Left lung (tissue), 4 donors: ENCODE measurements at regions not wholly inside any gene's neighbourhood (a gene's known extent, or its start where the extent isn't known, plus 50 kb on each side); places are given as distances from the start of the nearest gene placed in this dataset.

ENCODE experiments used
- ATAC-seq: fragments of 200-7000 bp; cut with Tn5 transposase; one replicate; pipeline ENCODE4 v1.9.1; 2020; ENCODE audit warnings: moderate library complexity
- DNase-seq, 4 donors: peaks; one replicate each; pipeline ENCODE4 v3.0.0-alpha.2; 2013 to 2020
- H3K27ac ChIP-seq, 2 donors: fragments of 200-600 bp; sonication (generic) in 1 of 2; one replicate each; pipeline versions ENCODE4 v1.5.0 to v1.8.0; 2020 to 2021
- H3K27me3 ChIP-seq, 2 donors: fragments of 200-600 bp; sonication (generic) in 1 of 2; one replicate each; pipeline versions ENCODE4 v1.5.0 to v1.8.0; 2020 to 2021
- H3K36me3 ChIP-seq, 2 donors: fragments of 200-600 bp; sonication (generic) in 1 of 2; one replicate each; pipeline versions ENCODE4 v1.5.0 to v1.8.0; 2020 to 2021
- H3K4me1 ChIP-seq, 2 donors: fragments of 200-600 bp; one replicate each; pipeline ENCODE4 v1.8.0; 2021
- H3K4me3 ChIP-seq, 2 donors: fragments of 200-600 bp; sonication (generic) in 1 of 2; one replicate each; pipeline versions ENCODE4 v1.5.0 to v1.8.0; 2020 to 2021; ENCODE audit warnings: mild to moderate bottlenecking in 1 of 2
- H3K9me3 ChIP-seq, 2 donors: fragments of 200-600 bp; sonication (generic) in 1 of 2; one replicate each; pipeline versions ENCODE4 v1.5.0 to v1.8.0; 2020 to 2021
- CTCF ChIP-seq, 2 donors: fragments of 200-600 bp; sonication (generic) in 1 of 2; IDR thresholded peaks; one replicate each; pipeline versions ENCODE4 v1.5.0 to v1.8.0; 2021; ENCODE audit warnings: antibody characterized with exemption in 2 of 2
- intact Hi-C, 2 donors: fragments of 100-400 bp; cut with DNase I; formaldehyde crosslinking; loops; one replicate each; pipeline versions ENCODE4 v1.11.2 to v1.14.2; 2022
- donor health status: DM: no; HTN: yes; CAD: no.
- donor health status: DM: no; HTN: no; CAD: no.

- DNase-seq, result peak in 1 of 4 donors; percentile 74
- ATAC-seq, result peak; percentile 60
- intact Hi-C loops, result no loop called here
- Histone ChIP-seq H3K4me1 (peaks cover 25 to 35% of the 10 kb centered on the region in 2 donors), H3K27me3 (no peaks in the 10 kb centered on the region), H3K9me3 (no peaks in the 10 kb centered on the region), H3K27ac (peak overlapping the region in 1 of 2 donors; percentile 54), H3K4me3 (no peak overlapping the region), H3K36me3 (no peaks in the 10 kb centered on the region)
- TF ChIP-seq CTCF (IDR thresholded peaks at IDR 0.05), result no peak
Measured at GRCh38 chr3:107992976-107993684, 97.7 kb downstream of the CD47 start.

GRCh38 chr3:107990926-107991325, 99.9 kb downstream of the CD47 start:
- intact Hi-C loops, result no loop called here
- no peak for ATAC-seq
- H3K9me3 ChIP-seq, result no peaks in the 10 kb centered on the region
- DNase-seq, result no peak
- H3K27ac ChIP-seq, result no peak overlapping the region
- H3K27me3 ChIP-seq, result no peaks in the 10 kb centered on the region
- no peak for TF ChIP-seq CTCF (IDR thresholded peaks at IDR 0.05)
- H3K36me3 ChIP-seq, result no peaks in the 10 kb centered on the region
- peaks cover 46 to 57% of the 10 kb centered on the region in 2 donors for H3K4me1 ChIP-seq
- H3K4me3 ChIP-seq, result no peak overlapping the region

GRCh38 chr3:107990433-107990832, 100.4 kb downstream of the CD47 start:
- no peaks in the 10 kb centered on the region for H3K9me3 ChIP-seq
- H3K27ac ChIP-seq, result no peak overlapping the region
- H3K36me3 ChIP-seq, result no peaks in the 10 kb centered on the region
- TF ChIP-seq CTCF (IDR thresholded peaks at IDR 0.05), result no peak
- H3K4me3 ChIP-seq, result no peak overlapping the region
- ATAC-seq (no peak), DNase-seq (no peak)
- no peaks in the 10 kb centered on the region for H3K27me3 ChIP-seq
- H3K4me1 ChIP-seq, result peaks cover 46 to 62% of the 10 kb centered on the region in 2 donors
- intact Hi-C loops, result no loop called here

- H3K9me3 ChIP-seq, result no peaks in the 10 kb centered on the region
- ATAC-seq (no peak), DNase-seq (no peak)
- H3K4me3 ChIP-seq, result no peak overlapping the region
- peaks cover 46 to 65% of the 10 kb centered on the region in 2 donors for H3K4me1 ChIP-seq
- no peaks in the 10 kb centered on the region for H3K27me3 ChIP-seq
- H3K36me3 ChIP-seq, result no peaks in the 10 kb centered on the region
- intact Hi-C loops, result no loop called here
- TF ChIP-seq CTCF (IDR thresholded peaks at IDR 0.05), result no peak
- peak overlapping the region in 1 of 2 donors; percentile 84 for H3K27ac ChIP-seq
Measured at GRCh38 chr3:107989661-107990060, 101.2 kb downstream of the CD47 start.

GRCh38 chr3:107988460-107989175, 102.2 kb downstream of the CD47 start:
- Histone ChIP-seq H3K27ac (peak overlapping the region; percentile 79 to 84), H3K4me1 (peaks cover 41 to 59% of the 10 kb centered on the region in 2 donors), H3K9me3 (no peaks in the 10 kb centered on the region), H3K27me3 (no peaks in the 10 kb centered on the region), H3K36me3 (no peaks in the 10 kb centered on the region), H3K4me3 (no peak overlapping the region)
- peak; percentile 63 for ATAC-seq
- DNase-seq, result peak in 3 of 4 donors; percentile 55 to 89 (median 81)
- TF ChIP-seq CTCF (IDR thresholded peaks at IDR 0.05), result no peak
- intact Hi-C loops, result no loop called here
